K562 (cell line): ENCODE measurements at regions not wholly inside any gene's neighbourhood (a gene's known extent, or its start where the extent isn't known, plus 50 kb on each side); places are given as distances from the start of the nearest gene placed in this dataset.

Experiments
- CHD7 ChIP-seq: fragments of 200-600 bp; sonication (generic); IDR thresholded peaks from one replicate; pipeline ENCODE4 v1.6.1; 2012; ENCODE audit warnings: mild to moderate bottlenecking, low read depth, low read length, inconsistent platforms
- CTBP1 ChIP-seq: fragments of 450-650 bp; IDR thresholded peaks from 2 replicates; pipeline ENCODE4 v1.6.1; 2016; ENCODE audit warnings: borderline replicate concordance
- GTF2A2 ChIP-seq: IDR thresholded peaks from 2 replicates; pipeline ENCODE4 v1.6.1; 2016; ENCODE audit warnings: mild to moderate bottlenecking, missing genetic modification characterization, missing compliant biosample characterization
- HLTF ChIP-seq: fragments of 450-650 bp; IDR thresholded peaks from 2 replicates; pipeline ENCODE4 v1.6.1; 2016

- TF ChIP-seq CHD7 (no peak), GTF2A2 (tag) (no peak), CTBP1 (peak; percentile 58; the same call in 1 of the 2 replicates), HLTF (no peak)
Observed at GRCh38 chr12:130041983-130042812, 120.1 kb upstream of the FZD10 start (continued).
